Naive thymus-derived CD4-positive, alpha-beta T cell (primary cell): ENCODE measurements at regions not wholly inside any gene's neighbourhood (a gene's known extent, or its start where the extent isn't known, plus 50 kb on each side); places are given as distances from the start of the nearest gene placed in this dataset.

Experiments used
- ATAC-seq: fragments of 150-1000 bp; cut with Tn5 transposase; 2 replicates; pipeline ENCODE4 v1.10.0; 2021; ENCODE audit warnings: mild to moderate bottlenecking, moderate library complexity
- CTCF ChIA-PET: fragments of 350-600 bp; sonication (Branson Sonifier 250); formaldehyde crosslinking; loops from one replicate; lab custom pipeline; 2021; ENCODE audit warnings: antibody characterized with exemption; lab: Charles Lee
- POLR2A ChIA-PET: fragments of 350-600 bp; sonication (Branson Sonifier 250); formaldehyde crosslinking; loops from one replicate; lab custom pipeline; 2021; ENCODE audit warnings: antibody characterized with exemption, inconsistent platforms; lab: Charles Lee
- DNase-seq, 9 donors: peaks; one replicate each; pipeline versions ENCODE4 v3.0.0 to v3.0.0-alpha.2; 2020 to 2022; ENCODE audit warnings: mixed read lengths in 1 of 9
- H3K27ac ChIP-seq: one replicate; pipeline ENCODE4 v1.7.0; 2013; ENCODE audit warnings: mild to moderate bottlenecking, low read depth, low read length, moderate library complexity
- H3K27me3 ChIP-seq, 2 donors: one replicate each; pipeline ENCODE4 v1.7.0; 2013; ENCODE audit warnings: low read length in 2 of 2, mild to moderate bottlenecking in 2 of 2, moderate library complexity in 2 of 2; ENCODE audit not compliant: control insufficient read depth in 2 of 2, insufficient read depth in 2 of 2
- H3K36me3 ChIP-seq, 3 experiments: 1 replicate in 2 of 3; 2 replicates in 1 of 3; pipeline ENCODE4 v1.7.0; 2013; ENCODE audit warnings: low read length in 3 of 3, mild to moderate bottlenecking in 3 of 3, moderate library complexity in 1 of 3; ENCODE audit not compliant: insufficient read depth in 3 of 3, control insufficient read depth in 2 of 3
- H3K4me1 ChIP-seq, 2 donors: one replicate each; pipeline ENCODE4 v1.7.0; 2013; ENCODE audit warnings: low read length in 2 of 2, mild to moderate bottlenecking in 2 of 2, moderate library complexity in 1 of 2; ENCODE audit not compliant: control insufficient read depth in 2 of 2, insufficient read depth in 2 of 2
- H3K4me3 ChIP-seq: 2 replicates; pipeline ENCODE4 v1.7.0; 2013; ENCODE audit warnings: mild to moderate bottlenecking, low read length
- H3K9me3 ChIP-seq, 3 experiments: 1 replicate in 2 of 3; 2 replicates in 1 of 3; pipeline ENCODE4 v1.7.0; 2013; ENCODE audit warnings: low read length in 3 of 3; ENCODE audit not compliant: control insufficient read depth in 2 of 3
- H3K27ac Mint-ChIP-seq, 9 donors: one replicate each; pipeline ENCODE4 v1.8.0; 2020 to 2022; ENCODE audit warnings: mixed read lengths in 9 of 9, mild to moderate bottlenecking in 8 of 9, moderate library complexity in 5 of 9, inconsistent platforms in 2 of 9
- H3K27me3 Mint-ChIP-seq, 5 donors: one replicate each; pipeline ENCODE4 v1.8.0; 2021 to 2022; ENCODE audit warnings: mixed read lengths in 5 of 5, mild to moderate bottlenecking in 1 of 5
- H3K36me3 Mint-ChIP-seq, 5 donors: one replicate each; pipeline ENCODE4 v1.8.0; 2020 to 2022; ENCODE audit warnings: mixed read lengths in 5 of 5, mild to moderate bottlenecking in 3 of 5, inconsistent platforms in 1 of 5
- H3K4me1 Mint-ChIP-seq, 7 donors: one replicate each; pipeline ENCODE4 v1.8.0; 2020 to 2022; ENCODE audit warnings: mixed read lengths in 7 of 7, mild to moderate bottlenecking in 3 of 7, inconsistent platforms in 1 of 7
- H3K4me3 Mint-ChIP-seq, 10 donors: one replicate each; pipeline ENCODE4 v1.8.0; 2020 to 2022; ENCODE audit warnings: mild to moderate bottlenecking in 10 of 10, mixed read lengths in 10 of 10, moderate library complexity in 6 of 10, inconsistent platforms in 2 of 10
- H3K9me3 Mint-ChIP-seq, 11 donors: one replicate each; pipeline ENCODE4 v1.8.0; 2020 to 2022; ENCODE audit warnings: mixed read lengths in 11 of 11, mild to moderate bottlenecking in 4 of 11, inconsistent platforms in 1 of 11, moderate library complexity in 1 of 11
- intact Hi-C, 2 donors: fragments of 100-400 bp; cut with micrococcal nuclease; formaldehyde crosslinking; loops; one replicate each; pipeline ENCODE4 v1.15.1; 2023

DNA sequence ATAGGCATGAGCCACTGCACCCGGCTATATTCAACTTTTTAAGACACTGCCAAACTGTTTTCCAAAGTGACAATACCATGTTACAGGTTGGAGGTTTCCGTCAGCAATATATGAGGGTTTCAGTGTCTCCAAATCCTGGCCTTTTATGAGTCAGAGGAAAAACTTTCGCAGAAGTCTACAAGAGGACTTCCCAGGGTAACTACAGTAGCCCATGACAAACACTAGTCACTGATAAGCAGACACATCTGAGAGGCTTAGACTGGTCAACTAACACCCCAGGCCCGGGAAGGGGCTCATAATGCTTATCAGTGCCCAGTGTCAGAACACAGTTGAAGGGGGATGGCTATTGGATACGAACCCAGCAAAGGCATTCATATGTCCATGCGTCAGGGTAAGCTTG, 85.4 kb downstream of the SOX4 start:
- no peak overlapping the region for H3K27ac Mint-ChIP-seq
- Histone ChIP-seq H3K4me1 (no peaks in the 10 kb centered on the region), H3K9me3 (no peaks in the 10 kb centered on the region), H3K36me3 (no peaks in the 10 kb centered on the region), H3K27me3 (no peaks in the 10 kb centered on the region), H3K4me3 (no peak overlapping the region), H3K27ac (no peak overlapping the region)
- no peaks in the 10 kb centered on the region for H3K36me3 Mint-ChIP-seq
- no peak overlapping the region for H3K4me3 Mint-ChIP-seq
- H3K9me3 Mint-ChIP-seq, result peaks cover 0 to 7% (median 0%) of the 10 kb centered on the region in 11 donors
- POLR2A ChIA-PET, result interaction anchor here (0.6 kb wide), 1 partner anchor 83 kb away, joined by 3 read pairs; no protein-coding TSS in a partner anchor
- no peak for ATAC-seq
- peaks cover 0 to 14% (median 5%) of the 10 kb centered on the region in 5 donors for H3K27me3 Mint-ChIP-seq
- intact Hi-C loops, result no loop called here
- H3K4me1 Mint-ChIP-seq, result peaks cover 0 to 3% (median 0%) of the 10 kb centered on the region in 7 donors
- DNase-seq, result no peak
- CTCF ChIA-PET, result no interaction called here

DNA sequence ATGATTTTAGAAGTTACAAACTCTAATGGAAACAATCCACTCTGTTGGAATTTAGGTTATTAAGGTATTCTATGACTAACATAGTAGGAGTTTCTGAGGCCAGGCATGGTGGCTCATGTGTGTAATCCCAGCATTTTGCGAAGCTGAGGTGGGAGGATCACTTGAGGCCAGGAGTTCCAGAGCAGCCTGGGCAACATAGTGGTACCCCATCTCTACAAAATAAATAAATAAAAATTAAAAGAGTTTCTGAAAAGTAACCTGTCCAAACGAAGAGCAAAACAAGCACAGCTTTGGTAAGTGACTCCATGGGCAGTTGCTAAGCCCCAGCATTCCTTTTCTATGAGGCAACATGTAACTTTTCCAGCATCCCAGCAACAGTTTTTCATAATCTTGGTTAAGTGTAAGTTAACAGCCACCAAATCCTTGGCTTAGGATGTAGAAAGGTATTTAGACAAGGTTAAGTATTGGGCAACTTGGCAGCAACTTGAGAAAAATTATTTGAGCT, 86.3 kb downstream of the SOX4 start:
- Mint-ChIP-seq H3K9me3 (peaks cover 0 to 7% (median 0%) of the 10 kb centered on the region in 11 donors), H3K4me3 (no peak overlapping the region), H3K36me3 (no peaks in the 10 kb centered on the region), H3K4me1 (peaks cover 0 to 3% (median 0%) of the 10 kb centered on the region in 7 donors), H3K27me3 (peaks cover 0 to 10% (median 4%) of the 10 kb centered on the region in 5 donors), H3K27ac (no peak overlapping the region)
- CTCF ChIA-PET, result no interaction called here
- Histone ChIP-seq H3K27ac (no peak overlapping the region), H3K4me1 (no peaks in the 10 kb centered on the region), H3K27me3 (no peaks in the 10 kb centered on the region), H3K36me3 (no peaks in the 10 kb centered on the region), H3K4me3 (no peak overlapping the region), H3K9me3 (no peaks in the 10 kb centered on the region)
- intact Hi-C loops, result no loop called here
- POLR2A ChIA-PET, result no interaction called here
- DNase-seq (no peak), ATAC-seq (no peak)

DNA sequence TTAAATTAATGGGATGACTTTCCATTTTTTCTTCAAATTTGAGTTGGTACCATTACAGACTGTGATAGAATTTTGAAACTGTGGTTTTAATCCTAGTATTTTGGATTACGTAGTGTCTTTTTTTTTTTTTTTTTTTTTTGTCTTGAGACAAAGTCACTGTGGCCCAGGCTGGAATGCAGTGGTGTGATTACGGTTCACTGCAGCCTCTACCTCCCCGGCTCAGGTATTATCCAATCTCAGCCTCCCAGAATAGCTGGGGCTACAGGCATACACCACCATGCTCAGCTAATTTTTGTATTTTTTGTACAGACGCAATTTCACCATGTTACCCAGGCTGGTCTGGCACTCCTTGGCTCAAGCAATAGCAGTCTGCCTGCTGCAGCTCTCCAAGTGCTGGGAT, 87.1 kb downstream of the SOX4 start:
- peaks cover 0 to 13% (median 0%) of the 10 kb centered on the region in 5 donors for H3K27me3 Mint-ChIP-seq
- peaks cover 0 to 3% (median 0%) of the 10 kb centered on the region in 7 donors for H3K4me1 Mint-ChIP-seq
- H3K9me3 ChIP-seq, result no peaks in the 10 kb centered on the region
- ChIA-PET CTCF (no interaction called here), POLR2A (no interaction called here)
- H3K27ac ChIP-seq, result no peak overlapping the region
- ATAC-seq (no peak), DNase-seq (no peak)
- no peak overlapping the region for H3K4me3 Mint-ChIP-seq
- H3K36me3 Mint-ChIP-seq, result no peaks in the 10 kb centered on the region
- peaks cover 0 to 3% (median 0%) of the 10 kb centered on the region in 11 donors for H3K9me3 Mint-ChIP-seq
- no peaks in the 10 kb centered on the region for H3K36me3 ChIP-seq
- no peak overlapping the region for H3K4me3 ChIP-seq
- no peaks in the 10 kb centered on the region for H3K4me1 ChIP-seq
- no peaks in the 10 kb centered on the region for H3K27me3 ChIP-seq
- intact Hi-C loops, result no loop called here
- no peak overlapping the region for H3K27ac Mint-ChIP-seq

DNA sequence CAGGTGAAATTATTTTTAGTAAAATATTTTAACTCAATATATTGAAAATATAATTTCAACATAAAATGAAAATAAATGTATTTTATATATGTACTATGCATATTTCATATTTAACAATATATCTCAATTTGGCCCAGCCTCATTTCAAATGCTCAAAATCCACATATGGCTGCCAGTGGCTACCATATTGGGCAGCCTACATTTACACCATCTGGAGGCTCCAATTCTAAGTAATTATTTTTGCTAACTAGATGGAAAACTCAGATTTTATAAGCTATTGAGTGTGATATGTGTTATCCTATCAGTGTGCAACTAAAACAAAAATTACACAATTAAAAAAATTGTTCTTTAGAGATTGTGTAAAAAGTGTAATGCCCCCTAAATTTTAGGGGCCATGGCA, 96.9 kb downstream of the SOX4 start:
- no peaks in the 10 kb centered on the region for H3K9me3 ChIP-seq
- Mint-ChIP-seq H3K36me3 (no peaks in the 10 kb centered on the region), H3K27me3 (peaks cover 0 to 4% (median 0%) of the 10 kb centered on the region in 5 donors), H3K9me3 (peaks cover 0 to 17% (median 3%) of the 10 kb centered on the region in 11 donors), H3K4me1 (peaks cover 0 to 2% (median 0%) of the 10 kb centered on the region in 7 donors), H3K4me3 (no peak overlapping the region), H3K27ac (no peak overlapping the region)
- H3K4me1 ChIP-seq, result no peaks in the 10 kb centered on the region
- POLR2A ChIA-PET, result no interaction called here
- no peak for ATAC-seq
- H3K27me3 ChIP-seq, result no peaks in the 10 kb centered on the region
- CTCF ChIA-PET, result no interaction called here
- no peak overlapping the region for H3K27ac ChIP-seq
- H3K4me3 ChIP-seq, result no peak overlapping the region
- H3K36me3 ChIP-seq, result no peaks in the 10 kb centered on the region
- intact Hi-C loops, result no loop called here
- DNase-seq, result no peak

DNA sequence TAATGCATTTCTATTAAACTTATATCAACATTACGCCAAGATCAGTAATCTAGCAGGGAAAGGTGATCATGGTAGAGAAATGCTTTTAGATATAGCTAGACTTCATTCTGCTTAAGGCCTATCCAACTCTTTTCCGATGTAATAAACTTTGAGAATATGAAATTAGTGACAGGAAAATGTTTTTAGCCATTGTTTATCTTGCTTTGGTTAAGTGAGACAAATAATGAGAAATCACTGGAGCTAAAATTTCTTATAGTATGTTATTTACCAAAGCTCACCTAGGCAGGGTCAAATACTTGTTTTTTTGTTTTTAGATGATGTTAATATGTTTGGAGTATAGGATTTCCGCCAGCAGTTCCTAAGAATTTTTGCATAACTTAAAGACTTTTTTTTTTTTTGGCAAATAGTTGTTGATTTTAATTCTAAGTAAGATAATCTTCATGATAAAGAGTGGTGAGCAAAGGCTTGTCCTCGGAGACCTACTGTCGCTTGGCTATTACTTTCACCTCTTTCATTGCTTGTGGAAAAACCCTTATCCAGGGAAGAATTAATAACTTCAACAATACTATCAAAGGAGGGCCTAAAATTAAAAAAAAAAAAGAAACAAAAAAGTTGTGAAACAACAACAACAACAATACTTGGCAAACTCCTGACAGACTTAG, 98.3 kb downstream of the SOX4 start:
- Histone ChIP-seq H3K27ac (no peak overlapping the region), H3K9me3 (no peaks in the 10 kb centered on the region), H3K4me1 (no peaks in the 10 kb centered on the region), H3K4me3 (no peak overlapping the region), H3K36me3 (no peaks in the 10 kb centered on the region), H3K27me3 (no peaks in the 10 kb centered on the region)
- H3K4me3 Mint-ChIP-seq, result no peak overlapping the region
- DNase-seq (no peak), ATAC-seq (no peak)
- H3K36me3 Mint-ChIP-seq, result no peaks in the 10 kb centered on the region
- intact Hi-C loops, result no loop called here
- H3K9me3 Mint-ChIP-seq, result peaks cover 0 to 17% (median 3%) of the 10 kb centered on the region in 11 donors
- H3K27ac Mint-ChIP-seq, result no peak overlapping the region
- POLR2A ChIA-PET, result no interaction called here
- peaks cover 0 to 2% (median 0%) of the 10 kb centered on the region in 7 donors for H3K4me1 Mint-ChIP-seq
- H3K27me3 Mint-ChIP-seq, result no peaks in the 10 kb centered on the region
- CTCF ChIA-PET, result no interaction called here

DNA sequence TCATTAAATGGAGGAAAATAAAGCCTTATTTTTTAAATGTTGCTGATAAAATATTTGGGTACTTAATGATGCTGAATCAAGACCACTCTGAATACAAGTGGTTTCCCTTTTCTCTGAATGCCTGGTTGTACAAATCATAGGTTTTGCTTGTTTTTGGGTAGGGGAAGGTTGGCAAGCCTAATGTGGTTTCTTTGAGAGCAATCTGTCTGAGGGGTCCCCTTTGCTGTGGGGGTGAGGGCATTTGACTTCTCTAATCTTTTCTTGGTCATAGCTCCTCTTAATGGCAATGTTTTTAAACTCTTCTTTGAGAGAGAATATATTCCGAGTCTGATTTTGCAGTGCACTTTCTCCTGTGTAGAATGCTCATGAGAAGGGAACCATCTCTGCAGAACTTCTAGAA, 99.2 kb downstream of the SOX4 start:
- H3K27ac ChIP-seq, result no peak overlapping the region
- Mint-ChIP-seq H3K27ac (no peak overlapping the region), H3K4me3 (no peak overlapping the region), H3K9me3 (peaks cover 0 to 11% (median 2%) of the 10 kb centered on the region in 11 donors), H3K36me3 (no peaks in the 10 kb centered on the region), H3K27me3 (no peaks in the 10 kb centered on the region), H3K4me1 (peaks cover 0 to 2% (median 0%) of the 10 kb centered on the region in 7 donors)
- no peaks in the 10 kb centered on the region for H3K9me3 ChIP-seq
- ChIA-PET POLR2A (no interaction called here), CTCF (no interaction called here)
- ATAC-seq (no peak), DNase-seq (no peak)
- no peaks in the 10 kb centered on the region for H3K36me3 ChIP-seq
- intact Hi-C loops, result no loop called here
- H3K27me3 ChIP-seq, result no peaks in the 10 kb centered on the region
- no peaks in the 10 kb centered on the region for H3K4me1 ChIP-seq
- H3K4me3 ChIP-seq, result no peak overlapping the region

DNA sequence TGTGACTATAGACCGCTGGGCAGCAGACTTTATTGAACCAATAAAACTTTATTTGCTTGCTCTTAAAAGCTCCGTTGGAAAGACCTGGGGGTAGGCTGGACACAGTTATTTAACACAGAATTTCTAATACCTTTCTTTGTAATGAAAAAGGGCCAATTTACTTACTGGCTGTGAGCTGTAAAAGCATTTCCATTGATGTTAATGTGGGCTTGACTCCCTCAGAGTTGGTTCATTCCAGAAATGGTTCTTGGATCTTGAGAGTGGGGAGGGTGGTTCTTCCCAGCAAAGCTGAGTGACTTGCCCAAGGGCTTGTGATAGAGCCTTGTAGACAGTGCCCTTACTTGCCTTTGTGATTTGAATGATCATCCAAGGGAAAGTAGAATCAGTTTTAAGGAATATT, 100.6 kb downstream of the SOX4 start:
- H3K9me3 Mint-ChIP-seq, result peaks cover 0 to 3% (median 0%) of the 10 kb centered on the region in 11 donors
- H3K27me3 Mint-ChIP-seq, result peaks cover 0 to 5% (median 0%) of the 10 kb centered on the region in 5 donors
- no peak overlapping the region for H3K27ac ChIP-seq
- H3K4me1 Mint-ChIP-seq, result peaks cover 0 to 2% (median 0%) of the 10 kb centered on the region in 7 donors
- H3K27ac Mint-ChIP-seq, result no peak overlapping the region
- CTCF ChIA-PET, result no interaction called here
- no peak for DNase-seq
- H3K9me3 ChIP-seq, result no peaks in the 10 kb centered on the region
- H3K27me3 ChIP-seq, result no peaks in the 10 kb centered on the region
- no peak overlapping the region for H3K4me3 Mint-ChIP-seq
- no peaks in the 10 kb centered on the region for H3K36me3 ChIP-seq
- intact Hi-C loops, result no loop called here
- POLR2A ChIA-PET, result no interaction called here
- ATAC-seq, result no peak
- no peak overlapping the region for H3K4me3 ChIP-seq
- H3K36me3 Mint-ChIP-seq, result no peaks in the 10 kb centered on the region
- no peaks in the 10 kb centered on the region for H3K4me1 ChIP-seq
